ENCODE measurements at regions not wholly inside any gene's neighbourhood (a gene's known extent, or its start where the extent isn't known, plus 50 kb on each side); places are given as distances from the start of the nearest gene placed in this dataset.

GRCh38 chr5:154698763-154699162 is 56.4 kb upstream of the LARP1 start:
- no peaks in the 10 kb centered on the region for H3K9me3 ChIP-seq (ENCODE audit: low read length)
- no peak overlapping the region for H3K4me3 ChIP-seq (ENCODE audit: low read depth, low read length, poor library complexity, severe bottlenecking)
- H3K79me2 ChIP-seq (ENCODE audit: insufficient read depth, low read depth, low read length) = no peaks in the 10 kb centered on the region
- H3K4me2 ChIP-seq (ENCODE audit: low read length) = no peak overlapping the region
- peaks cover 3% of the 10 kb centered on the region; the same call in 1 of the 2 replicates for H4K20me1 ChIP-seq (ENCODE audit: insufficient read depth, low read length)
- H3K36me3 ChIP-seq (ENCODE audit: insufficient read depth, low read length) = no peaks in the 10 kb centered on the region
- ChIA-PET POLR2A (interaction anchor here (0.6 kb wide), 1 partner anchor 12 kb away, joined by 3 read pairs; no protein-coding TSS in a partner anchor), CTCF (ENCODE audit: unreplicated experiment) (no interaction called here)
- BruUV-seq (replicated peaks) = no TSS peak
- no peak for DNase-seq (ENCODE audit: low spot score)
- TF ChIP-seq EZH2phosphoT487 (IDR thresholded peaks at IDR 0.05; ENCODE audit: borderline replicate concordance, low read depth, low read length) (no peak), CTCF (conservative IDR thresholded peaks at IDR 0.05; ENCODE audit: low read length) (no peak)
- no peaks in the 10 kb centered on the region for H3K4me1 ChIP-seq (ENCODE audit: insufficient read depth, low read length, poor library complexity, severe bottlenecking)
- intact Hi-C loops (cut with micrococcal nuclease; ENCODE audit: unreplicated experiment) = no loop called here
- H2AFZ ChIP-seq (ENCODE audit: low read length) = no peak overlapping the region
- no peak overlapping the region for H3K27ac ChIP-seq (ENCODE audit: low read depth, low read length, poor library complexity, severe bottlenecking)
- no peaks in the 10 kb centered on the region for H3K9me2 ChIP-seq (ENCODE audit: insufficient read depth, low read length)

GRCh38 chr5:154697371-154697770 is 57.8 kb upstream of the LARP1 start:
- H3K36me3 ChIP-seq (ENCODE audit: insufficient read depth, low read length) = no peaks in the 10 kb centered on the region
- H3K4me3 ChIP-seq (ENCODE audit: low read depth, low read length, poor library complexity, severe bottlenecking) = no peak overlapping the region
- CTCF ChIA-PET (ENCODE audit: unreplicated experiment) = no interaction called here
- H3K27ac ChIP-seq (ENCODE audit: low read depth, low read length, poor library complexity, severe bottlenecking) = no peak overlapping the region
- H3K9me3 ChIP-seq (ENCODE audit: low read length) = no peaks in the 10 kb centered on the region
- TF ChIP-seq CTCF (conservative IDR thresholded peaks at IDR 0.05; ENCODE audit: low read length) (no peak), EZH2phosphoT487 (IDR thresholded peaks at IDR 0.05; ENCODE audit: borderline replicate concordance, low read depth, low read length) (no peak)
- intact Hi-C loops (cut with micrococcal nuclease; ENCODE audit: unreplicated experiment) = no loop called here
- no peaks in the 10 kb centered on the region for H3K79me2 ChIP-seq (ENCODE audit: insufficient read depth, low read depth, low read length)
- peaks cover under 1% of the 10 kb centered on the region for H3K4me1 ChIP-seq (ENCODE audit: insufficient read depth, low read length, poor library complexity, severe bottlenecking)
- H3K9me2 ChIP-seq (ENCODE audit: insufficient read depth, low read length) = no peaks in the 10 kb centered on the region
- H2AFZ ChIP-seq (ENCODE audit: low read length) = no peak overlapping the region
- H3K4me2 ChIP-seq (ENCODE audit: low read length) = no peak overlapping the region
- peaks cover 3% of the 10 kb centered on the region; the same call in 1 of the 2 replicates for H4K20me1 ChIP-seq (ENCODE audit: insufficient read depth, low read length)
- no TSS peak for BruUV-seq (replicated peaks)
- POLR2A ChIA-PET = interaction anchor here (0.6 to 1.2 kb wide), 3 partner anchors 13 to 381 kb away, joined by 3 to 5 read pairs (median 3); no protein-coding TSS in a partner anchor
- DNase-seq (ENCODE audit: low spot score) = no peak

GRCh38 chr5:154696891-154697290 is 58.3 kb upstream of the LARP1 start:
- Histone ChIP-seq H3K4me3 (ENCODE audit: low read depth, low read length, poor library complexity, severe bottlenecking) (no peak overlapping the region), H3K9me2 (ENCODE audit: insufficient read depth, low read length) (no peaks in the 10 kb centered on the region), H3K4me2 (ENCODE audit: low read length) (no peak overlapping the region), H3K79me2 (ENCODE audit: insufficient read depth, low read depth, low read length) (no peaks in the 10 kb centered on the region), H3K27ac (ENCODE audit: low read depth, low read length, poor library complexity, severe bottlenecking) (no peak overlapping the region), H4K20me1 (ENCODE audit: insufficient read depth, low read length) (peaks cover 3% of the 10 kb centered on the region; the same call in 1 of the 2 replicates), H3K36me3 (ENCODE audit: insufficient read depth, low read length) (no peaks in the 10 kb centered on the region), H3K4me1 (ENCODE audit: insufficient read depth, low read length, poor library complexity, severe bottlenecking) (peaks cover 5% of the 10 kb centered on the region), H3K9me3 (ENCODE audit: low read length) (no peaks in the 10 kb centered on the region), H2AFZ (ENCODE audit: low read length) (no peak overlapping the region)
- no peak for TF ChIP-seq EZH2phosphoT487 (IDR thresholded peaks at IDR 0.05; ENCODE audit: borderline replicate concordance, low read depth, low read length)
- TF ChIP-seq CTCF (conservative IDR thresholded peaks at IDR 0.05; ENCODE audit: low read length) = no peak
- POLR2A ChIA-PET = interaction anchor here (0.6 to 1.2 kb wide), 2 partner anchors 13 to 52 kb away, joined by 3 to 5 read pairs; no protein-coding TSS in a partner anchor
- CTCF ChIA-PET (ENCODE audit: unreplicated experiment) = no interaction called here
- no TSS peak for BruUV-seq (replicated peaks)
- intact Hi-C loops (cut with micrococcal nuclease; ENCODE audit: unreplicated experiment) = no loop called here
- DNase-seq (ENCODE audit: low spot score) = no peak

Measured in OCI-LY7 (cell line).